GM12878 (cell line): ENCODE measurements at regions not wholly inside any gene's neighbourhood (a gene's known extent, or its start where the extent isn't known, plus 50 kb on each side); places are given as distances from the start of the nearest gene placed in this dataset.

ENCODE experiments used
- ATAC-seq: fragments of 200-7000 bp; cut with Tn5 transposase; 3 replicates; pipeline ENCODE4 v1.9.1; 2020; ENCODE audit warnings: mild to moderate bottlenecking, moderate library complexity
- BruUV-seq: library from RNA; stranded (reverse); fragments of 400-500 nt; replicated peaks from 2 replicates; lab custom pipeline; 2021; lab: Mats Ljungman, UMichigan
- CTCF ChIA-PET: fragments of 300-600 bp; sonication (Branson Sonifier 250); formaldehyde crosslinking; extraction: SDS; loops from one replicate; lab custom pipeline; 2021; ENCODE audit warnings: inconsistent platforms; lab: Yijun Ruan, JAX
- POLR2A ChIA-PET: fragments of 350-600 bp; formaldehyde crosslinking; extraction: SDS; loops from one replicate; lab custom pipeline; 2021; ENCODE audit warnings: inconsistent platforms; lab: Charles Lee
- RAD21 ChIA-PET: fragments of 300-600 bp; sonication (Branson Sonifier 250); formaldehyde crosslinking; loops from one replicate; lab custom pipeline; 2023; ENCODE audit warnings: antibody characterized with exemption; ENCODE audit not compliant: unreplicated experiment; lab: Charles Lee
- SMC1A ChIA-PET: fragments of 300-600 bp; sonication (Branson Sonifier 250); formaldehyde crosslinking; loops from one replicate; lab custom pipeline; 2023; ENCODE audit not compliant: unreplicated experiment, uncharacterized antibody; lab: Charles Lee
- DNase-seq: peaks from one replicate; pipeline ENCODE4 v3.0.0-alpha.2; 2011; ENCODE audit warnings: low read depth, low spot score
- FAIRE-seq: peaks from 3 replicates; lab custom pipeline; 2011; peaks lifted over from hg19 to GRCh38; lab: Jason Lieb, UNC
- H2AFZ ChIP-seq: 2 replicates; pipeline ENCODE4 v1.6.0; 2011; ENCODE audit warnings: low read depth, low read length, control low read depth; ENCODE audit not compliant: control insufficient read depth
- H3K27ac ChIP-seq: 2 replicates; pipeline ENCODE4 v1.5.1; 2011; ENCODE audit warnings: control low read depth; ENCODE audit not compliant: control insufficient read depth, insufficient read depth
- H3K27me3 ChIP-seq, 2 experiments: replicated peaks in 1 of 2; 2 replicates each; pipeline versions ENCODE4 v1.6.0 to v1.6.1; 2011; ENCODE audit warnings: low read length in 1 of 2; ENCODE audit not compliant: control insufficient read depth in 2 of 2, insufficient read depth in 2 of 2
- H3K36me3 ChIP-seq, 2 experiments: 2 replicates each; pipeline ENCODE4 v1.5.1; 2011; ENCODE audit warnings: low read length in 1 of 2; ENCODE audit not compliant: control insufficient read depth in 2 of 2, insufficient read depth in 2 of 2
- H3K4me1 ChIP-seq: 2 replicates; pipeline ENCODE4 v1.6.1; 2011; ENCODE audit warnings: mild to moderate bottlenecking, low read length, moderate library complexity, mixed read lengths; ENCODE audit not compliant: control insufficient read depth, insufficient read depth
- H3K4me2 ChIP-seq: 2 replicates; pipeline ENCODE4 v1.6.0; 2011; ENCODE audit warnings: control low read depth; ENCODE audit not compliant: control insufficient read depth, insufficient read depth
- H3K4me3 ChIP-seq: fragments of 200-600 bp; sonication (generic); 2 replicates; pipeline ENCODE4 v1.5.1; 2016
- H3K79me2 ChIP-seq: 2 replicates; pipeline ENCODE4 v1.6.0; 2011; ENCODE audit warnings: low read length; ENCODE audit not compliant: control insufficient read depth, insufficient read depth
- H3K9ac ChIP-seq: 2 replicates; pipeline ENCODE4 v1.8.0; 2011; ENCODE audit warnings: low read length, control low read depth, mixed read lengths; ENCODE audit not compliant: control insufficient read depth, insufficient read depth
- H3K9me3 ChIP-seq: replicated peaks from 3 replicates; pipeline ENCODE4 v1.5.1; 2011; ENCODE audit warnings: mild to moderate bottlenecking, low read length; ENCODE audit not compliant: control insufficient read depth, insufficient read depth
- H4K20me1 ChIP-seq: 2 replicates; pipeline ENCODE4 v1.6.0; 2011; ENCODE audit not compliant: control insufficient read depth, insufficient read depth
- ATF7 ChIP-seq: fragments of 450-650 bp; IDR thresholded peaks from 2 replicates; pipeline ENCODE4 v1.6.1; 2016; ENCODE audit warnings: low read depth, mild to moderate bottlenecking
- IKZF1 ChIP-seq: fragments of 450-650 bp; conservative IDR thresholded peaks from 2 replicates; pipeline ENCODE4 v1.6.1; 2017; ENCODE audit warnings: antibody characterized with exemption, mild to moderate bottlenecking
- RBBP5 ChIP-seq: fragments of 200-600 bp; sonication (generic); conservative IDR thresholded peaks from 2 replicates; pipeline ENCODE4 v1.6.1; 2016
- SPI1 ChIP-seq: IDR thresholded peaks from 2 replicates; pipeline ENCODE4 v1.6.1; 2011; ENCODE audit warnings: low read depth, mild to moderate bottlenecking, low read length, moderate library complexity, borderline replicate concordance; ENCODE audit not compliant: insufficient read depth
- SREBF2 ChIP-seq: IDR thresholded peaks from 2 replicates; pipeline ENCODE4 v1.6.1; 2012; ENCODE audit warnings: mild to moderate bottlenecking, low read length
- ZNF384 ChIP-seq: IDR thresholded peaks from 2 replicates; pipeline ENCODE4 v1.6.1; 2012; ENCODE audit warnings: low read depth, mild to moderate bottlenecking, low read length, improper control_type of control experiment, borderline replicate concordance
- in situ Hi-C: fragments of 300-500 bp; cut with MboI; formaldehyde crosslinking; loops from 9 replicates; pipeline ENCODE4 v1.14.3; 2018; ENCODE audit warnings: mixed read lengths
- intact Hi-C: fragments of 100-400 bp; cut with micrococcal nuclease; formaldehyde crosslinking; loops from one replicate; pipeline ENCODE4 v1.14.2; 2022; ENCODE audit not compliant: unreplicated experiment
- TF ChIP-seq, protein P1 (sequence below): fragments of 450-650 bp; IDR thresholded peaks from 2 replicates; pipeline ENCODE4 v1.6.1; 2017; ENCODE audit warnings: mild to moderate bottlenecking, low read depth, inconsistent platforms; ENCODE audit not compliant: poor library complexity, severe bottlenecking
- TF ChIP-seq, protein P2 (sequence below): fragments of 450-650 bp; IDR thresholded peaks from 2 replicates; pipeline ENCODE4 v1.6.1; 2017; ENCODE audit warnings: borderline replicate concordance
- TF ChIP-seq, protein P3 (sequence below): fragments of 450-650 bp; formaldehyde crosslinking; IDR thresholded peaks from 2 replicates; pipeline ENCODE4 v1.4.0; 2020; ENCODE audit warnings: mild to moderate bottlenecking, moderate library complexity

DNA sequence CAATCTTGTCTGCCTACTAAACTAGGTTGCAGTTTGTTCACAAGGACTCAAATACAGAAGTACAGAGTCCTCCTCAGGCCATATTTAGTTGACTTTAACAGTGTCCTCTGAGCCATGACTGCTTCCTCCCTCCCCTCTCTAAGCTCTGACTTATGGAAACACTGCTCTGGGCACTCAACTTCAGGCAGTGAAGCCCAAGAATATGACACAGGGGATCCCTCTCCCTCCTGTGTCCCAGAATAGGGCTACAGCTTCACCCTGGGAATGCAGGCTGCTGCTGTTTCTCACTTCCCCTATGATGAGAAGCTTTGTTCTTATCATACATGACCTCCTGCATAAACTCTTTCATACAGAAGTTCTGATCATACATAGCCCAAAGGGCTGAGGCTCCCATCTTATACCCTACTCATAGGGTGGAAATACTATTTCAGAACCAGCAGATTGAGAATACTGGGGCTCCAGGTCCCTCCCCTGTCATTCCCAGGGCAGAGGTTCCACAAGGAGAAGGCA is 97.3 kb upstream of the UST start:
- DNase-seq, result no peak
- POLR2A ChIA-PET, result no interaction called here
- peak overlapping the region; percentile 61 for H2AFZ ChIP-seq
- FAIRE-seq, result no peak
- H3K4me1 ChIP-seq, result peaks cover 3% of the 10 kb centered on the region; the same call in 1 of the 2 replicates
- H3K36me3 ChIP-seq, result no peaks in the 10 kb centered on the region
- CTCF ChIA-PET, result interaction anchor here (1.1 kb wide), 1 partner anchor 29 kb away, joined by 3 read pairs; no protein-coding TSS in a partner anchor
- no peaks in the 10 kb centered on the region; the same call in 1 of the 3 replicates for H3K9me3 ChIP-seq
- H3K27ac ChIP-seq, result no peak overlapping the region
- no peak overlapping the region for H3K4me3 ChIP-seq
- H3K4me2 ChIP-seq, result peak overlapping the region; percentile 4; the same call in 1 of the 2 replicates
- no peaks in the 10 kb centered on the region for H4K20me1 ChIP-seq
- no peak overlapping the region for H3K9ac ChIP-seq
- TF ChIP-seq RBBP5 (no peak), ATF7 (no peak), SPI1 (peak; percentile 65; the same call in 1 of the 2 replicates), SREBF2 (no peak), IKZF1 (0 out of 2 replicates have a peak, but pooled peaks have one; percentile 21), ZNF384 (no peak)
- TF ChIP-seq, protein P1, sequence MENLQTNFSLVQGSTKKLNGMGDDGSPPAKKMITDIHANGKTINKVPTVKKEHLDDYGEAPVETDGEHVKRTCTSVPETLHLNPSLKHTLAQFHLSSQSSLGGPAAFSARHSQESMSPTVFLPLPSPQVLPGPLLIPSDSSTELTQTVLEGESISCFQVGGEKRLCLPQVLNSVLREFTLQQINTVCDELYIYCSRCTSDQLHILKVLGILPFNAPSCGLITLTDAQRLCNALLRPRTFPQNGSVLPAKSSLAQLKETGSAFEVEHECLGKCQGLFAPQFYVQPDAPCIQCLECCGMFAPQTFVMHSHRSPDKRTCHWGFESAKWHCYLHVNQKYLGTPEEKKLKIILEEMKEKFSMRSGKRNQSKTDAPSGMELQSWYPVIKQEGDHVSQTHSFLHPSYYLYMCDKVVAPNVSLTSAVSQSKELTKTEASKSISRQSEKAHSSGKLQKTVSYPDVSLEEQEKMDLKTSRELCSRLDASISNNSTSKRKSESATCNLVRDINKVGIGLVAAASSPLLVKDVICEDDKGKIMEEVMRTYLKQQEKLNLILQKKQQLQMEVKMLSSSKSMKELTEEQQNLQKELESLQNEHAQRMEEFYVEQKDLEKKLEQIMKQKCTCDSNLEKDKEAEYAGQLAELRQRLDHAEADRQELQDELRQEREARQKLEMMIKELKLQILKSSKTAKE, result no peak
- TF ChIP-seq, protein P2, sequence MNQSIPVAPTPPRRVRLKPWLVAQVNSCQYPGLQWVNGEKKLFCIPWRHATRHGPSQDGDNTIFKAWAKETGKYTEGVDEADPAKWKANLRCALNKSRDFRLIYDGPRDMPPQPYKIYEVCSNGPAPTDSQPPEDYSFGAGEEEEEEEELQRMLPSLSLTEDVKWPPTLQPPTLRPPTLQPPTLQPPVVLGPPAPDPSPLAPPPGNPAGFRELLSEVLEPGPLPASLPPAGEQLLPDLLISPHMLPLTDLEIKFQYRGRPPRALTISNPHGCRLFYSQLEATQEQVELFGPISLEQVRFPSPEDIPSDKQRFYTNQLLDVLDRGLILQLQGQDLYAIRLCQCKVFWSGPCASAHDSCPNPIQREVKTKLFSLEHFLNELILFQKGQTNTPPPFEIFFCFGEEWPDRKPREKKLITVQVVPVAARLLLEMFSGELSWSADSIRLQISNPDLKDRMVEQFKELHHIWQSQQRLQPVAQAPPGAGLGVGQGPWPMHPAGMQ, result no peak
- TF ChIP-seq, protein P3, sequence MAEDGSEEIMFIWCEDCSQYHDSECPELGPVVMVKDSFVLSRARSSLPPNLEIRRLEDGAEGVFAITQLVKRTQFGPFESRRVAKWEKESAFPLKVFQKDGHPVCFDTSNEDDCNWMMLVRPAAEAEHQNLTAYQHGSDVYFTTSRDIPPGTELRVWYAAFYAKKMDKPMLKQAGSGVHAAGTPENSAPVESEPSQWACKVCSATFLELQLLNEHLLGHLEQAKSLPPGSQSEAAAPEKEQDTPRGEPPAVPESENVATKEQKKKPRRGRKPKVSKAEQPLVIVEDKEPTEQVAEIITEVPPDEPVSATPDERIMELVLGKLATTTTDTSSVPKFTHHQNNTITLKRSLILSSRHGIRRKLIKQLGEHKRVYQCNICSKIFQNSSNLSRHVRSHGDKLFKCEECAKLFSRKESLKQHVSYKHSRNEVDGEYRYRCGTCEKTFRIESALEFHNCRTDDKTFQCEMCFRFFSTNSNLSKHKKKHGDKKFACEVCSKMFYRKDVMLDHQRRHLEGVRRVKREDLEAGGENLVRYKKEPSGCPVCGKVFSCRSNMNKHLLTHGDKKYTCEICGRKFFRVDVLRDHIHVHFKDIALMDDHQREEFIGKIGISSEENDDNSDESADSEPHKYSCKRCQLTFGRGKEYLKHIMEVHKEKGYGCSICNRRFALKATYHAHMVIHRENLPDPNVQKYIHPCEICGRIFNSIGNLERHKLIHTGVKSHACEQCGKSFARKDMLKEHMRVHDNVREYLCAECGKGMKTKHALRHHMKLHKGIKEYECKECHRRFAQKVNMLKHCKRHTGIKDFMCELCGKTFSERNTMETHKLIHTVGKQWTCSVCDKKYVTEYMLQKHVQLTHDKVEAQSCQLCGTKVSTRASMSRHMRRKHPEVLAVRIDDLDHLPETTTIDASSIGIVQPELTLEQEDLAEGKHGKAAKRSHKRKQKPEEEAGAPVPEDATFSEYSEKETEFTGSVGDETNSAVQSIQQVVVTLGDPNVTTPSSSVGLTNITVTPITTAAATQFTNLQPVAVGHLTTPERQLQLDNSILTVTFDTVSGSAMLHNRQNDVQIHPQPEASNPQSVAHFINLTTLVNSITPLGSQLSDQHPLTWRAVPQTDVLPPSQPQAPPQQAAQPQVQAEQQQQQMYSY (CRISPR knock-in tag), result no peak
- no peaks in the 10 kb centered on the region for H3K79me2 ChIP-seq
- H3K27me3 ChIP-seq, result no peaks in the 10 kb centered on the region; a peak in 1 of 4 replicates
- in situ Hi-C loops, result no loop called here
- intact Hi-C loops, result no loop called here
- peak; percentile 48 for ATAC-seq
- RAD21 ChIA-PET, result interaction anchor here (1.1 kb wide), 1 partner anchor 27 kb away, joined by 3 read pairs; no protein-coding TSS in a partner anchor
- no TSS peak for BruUV-seq
- SMC1A ChIA-PET, result interaction anchor here (1.0 to 1.3 kb wide), 3 partner anchors 25 to 111 kb away, joined by 4 read pairs; no protein-coding TSS in a partner anchor
